ENCODE measurements at regions not wholly inside any gene's neighbourhood (a gene's known extent, or its start where the extent isn't known, plus 50 kb on each side); places are given as distances from the start of the nearest gene placed in this dataset.
"Not testable (repeated sequence)": the region's sequence is repeated elsewhere in the genome, so short reads cannot be mapped to it uniquely, and the experiment has no call there.

DNA sequence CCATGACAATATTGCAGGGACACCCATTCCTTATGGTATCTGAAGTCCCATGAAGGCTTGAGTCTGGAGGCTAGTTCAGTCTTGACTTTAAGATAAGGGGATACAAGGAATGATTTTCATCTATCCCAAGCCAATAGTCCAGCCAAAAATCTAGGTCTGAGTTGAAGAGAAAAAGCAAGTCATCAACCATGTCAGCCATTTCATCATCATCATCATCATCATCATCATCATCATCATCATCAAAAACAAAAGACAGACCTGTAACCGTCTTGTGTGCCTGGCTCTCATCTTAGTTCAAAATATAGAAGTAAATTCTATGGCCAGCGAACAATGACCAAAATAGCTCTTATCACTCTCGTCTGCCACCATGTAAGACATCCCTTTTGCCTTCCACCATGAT, 59.5 kb upstream of the FAM90A26 start:
- not testable (repeated sequence) for DNase-seq (ENCODE audit: low spot score)

DNA sequence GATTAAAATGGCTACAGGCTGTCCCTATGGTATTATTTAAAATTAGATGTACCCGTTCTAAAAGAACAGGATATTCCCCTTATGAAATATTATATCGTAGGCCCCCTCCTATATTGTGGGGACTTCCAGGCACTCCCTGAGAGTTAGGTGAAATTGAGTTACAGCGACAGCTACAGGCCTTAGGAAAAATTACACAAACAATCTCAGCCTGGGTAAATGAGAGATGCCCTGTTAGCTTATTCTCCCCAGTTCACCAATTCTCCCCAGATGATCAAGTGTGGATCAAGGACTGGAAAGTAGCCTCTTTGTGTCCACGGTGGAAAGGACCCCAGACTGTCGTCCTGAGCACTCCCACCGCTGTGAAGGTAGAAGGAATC, 67.1 kb upstream of the FAM90A26 start:
- not testable (repeated sequence) for DNase-seq (ENCODE audit: low spot score)

DNA sequence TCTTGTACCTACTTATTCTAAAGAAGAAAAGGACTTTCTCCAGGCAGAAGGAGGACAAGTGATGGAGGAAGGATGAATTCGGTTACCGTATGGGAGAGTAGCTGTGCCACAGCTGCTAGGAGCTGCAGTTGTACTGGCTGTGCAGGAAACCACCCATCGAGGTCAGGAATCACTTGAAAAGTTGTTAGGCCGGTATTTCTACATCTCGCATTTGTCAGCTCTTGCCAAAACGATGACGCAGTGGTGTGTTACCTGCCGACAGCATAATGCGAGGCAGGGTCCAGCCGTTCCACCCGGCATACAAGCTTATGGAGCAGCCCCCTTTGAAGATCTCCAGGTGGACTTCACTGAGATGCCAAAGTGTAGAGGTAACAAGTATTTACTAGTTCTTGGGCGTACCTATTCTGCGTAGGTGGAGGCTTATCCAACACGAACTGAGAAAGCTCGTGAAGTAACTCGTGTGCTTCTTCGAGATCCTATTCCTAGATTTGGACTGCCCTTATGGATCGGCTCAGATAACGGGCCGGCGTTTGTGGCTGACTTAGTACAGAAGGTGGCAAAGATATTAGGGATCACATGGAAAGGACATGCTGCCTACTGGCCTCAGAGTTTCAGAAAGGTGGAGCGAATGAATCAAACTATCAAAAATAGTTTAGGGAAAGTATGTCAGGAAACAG, 67.6 kb upstream of the FAM90A26 start:
- not testable (repeated sequence) for DNase-seq (ENCODE audit: low spot score)

- DNase-seq (ENCODE audit: low spot score) = not testable (repeated sequence)
Observed at GRCh38 chr4:9096330-9096729, 73.9 kb upstream of the FAM90A26 start.

GRCh38 chr4:9078796-9079195, 91.4 kb upstream of the FAM90A26 start:
- not testable (repeated sequence) for DNase-seq (ENCODE audit: low spot score)

DNA sequence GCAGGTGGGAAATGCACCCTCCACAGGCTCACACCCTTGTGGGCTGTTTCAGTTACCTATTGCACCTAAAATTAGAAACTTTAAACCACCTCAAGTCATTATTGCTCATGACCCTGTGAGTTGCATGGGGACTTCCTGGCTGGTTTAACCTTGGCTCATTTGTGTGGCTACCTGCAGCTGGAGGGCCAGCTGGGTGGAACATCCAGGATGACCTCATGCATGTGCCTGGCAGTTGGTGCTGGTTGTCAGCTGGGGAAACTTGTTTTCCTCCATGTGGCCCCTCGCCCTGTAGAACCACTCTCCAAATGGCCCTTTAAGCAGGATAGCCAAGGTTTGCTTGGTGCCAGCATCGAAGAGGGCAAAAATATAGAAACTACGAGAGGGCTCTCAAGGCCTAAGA, 93.2 kb upstream of the FAM90A26 start:
- DNase-seq (ENCODE audit: low spot score) = not testable (repeated sequence)

- DNase-seq (ENCODE audit: low spot score) = not testable (repeated sequence)
Observed at GRCh38 chr4:9076486-9076885, 93.7 kb upstream of the FAM90A26 start.

GRCh38 chr4:9073371-9073770, 96.8 kb upstream of the FAM90A26 start:
- DNase-seq (ENCODE audit: low spot score) = not testable (repeated sequence)

DNA sequence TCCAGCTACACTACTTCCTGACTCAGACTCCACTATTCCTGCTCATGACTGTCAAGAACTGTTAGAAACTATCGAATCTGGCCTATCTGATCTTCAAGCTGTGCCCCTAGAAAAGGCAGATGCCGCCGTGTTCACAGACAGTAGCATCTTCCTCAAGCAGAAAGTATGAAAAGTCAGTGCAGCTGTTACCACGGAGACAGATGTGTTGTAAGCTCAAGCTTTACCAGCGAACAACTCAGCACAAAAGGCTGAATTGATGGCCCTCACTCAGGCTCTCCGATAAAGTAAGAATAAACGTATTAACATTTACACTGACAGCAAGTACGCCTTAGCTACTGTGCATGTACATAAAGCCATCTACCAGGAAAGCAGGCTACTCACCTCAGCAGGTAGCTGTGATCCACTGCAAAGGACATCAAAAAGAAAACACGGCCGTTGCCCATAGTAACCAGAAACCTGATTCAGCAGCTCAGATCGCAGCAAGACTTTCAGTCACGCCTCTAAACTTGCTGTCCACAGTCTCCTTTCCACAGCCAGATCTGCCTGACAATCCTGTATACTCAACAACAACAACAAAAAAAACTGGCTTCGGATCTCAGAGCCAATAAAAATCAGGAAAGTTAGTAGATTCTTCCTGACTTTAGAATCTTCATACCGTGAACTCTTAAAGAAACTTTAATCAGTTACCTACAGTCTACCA, 97.5 kb upstream of the FAM90A26 start:
- DNase-seq (ENCODE audit: low spot score) = not testable (repeated sequence)

DNA sequence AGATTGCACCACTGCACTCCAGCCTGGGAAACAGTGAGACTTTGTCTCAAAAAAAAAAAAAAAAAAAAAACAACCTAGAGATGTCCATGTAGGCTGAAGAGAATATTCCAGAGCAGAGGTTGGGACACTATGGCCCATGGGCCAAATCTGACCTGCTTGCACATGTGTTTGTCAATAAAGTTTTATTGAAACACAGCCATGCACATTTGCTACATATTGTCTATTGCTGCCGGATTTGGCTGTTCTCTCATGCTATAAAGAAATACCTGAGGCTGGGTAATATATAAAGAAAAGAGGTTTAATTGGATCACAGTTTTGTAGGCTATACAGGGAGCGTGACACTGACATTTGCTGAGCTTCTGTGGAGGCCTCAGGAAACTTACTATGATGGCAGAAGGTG, 102.3 kb upstream of the FAM90A26 start:
- DNase-seq (ENCODE audit: low spot score) = not testable (repeated sequence)

GRCh38 chr4:9063612-9064011, 106.6 kb upstream of the FAM90A26 start:
- not testable (repeated sequence) for DNase-seq (ENCODE audit: low spot score)

DNA sequence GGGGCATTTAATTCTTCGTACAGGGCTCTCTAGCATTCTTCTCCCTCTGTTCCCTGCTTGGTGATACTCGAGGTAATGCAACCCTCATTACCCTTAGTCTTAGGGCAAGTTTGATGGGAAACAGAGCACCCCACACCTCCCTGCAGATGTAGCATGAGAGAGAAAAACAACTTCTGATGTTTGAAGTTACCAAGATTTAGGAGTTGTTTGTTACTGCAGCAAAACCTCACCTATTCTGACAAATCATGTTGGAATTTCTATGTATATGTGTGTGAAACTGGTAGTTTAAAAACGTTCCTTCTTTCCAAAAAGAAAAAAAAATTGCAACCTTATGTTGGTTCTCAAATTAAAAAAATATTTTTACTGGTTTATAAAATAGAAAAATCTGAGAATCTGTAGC, 145.3 kb upstream of the FAM90A26 start:
- not testable (repeated sequence) for DNase-seq (ENCODE audit: low spot score)

GRCh38 chr4:9009792-9010191, 138.2 kb upstream of the HMX1 start:
- not testable (repeated sequence) for DNase-seq (ENCODE audit: low spot score)

DNA sequence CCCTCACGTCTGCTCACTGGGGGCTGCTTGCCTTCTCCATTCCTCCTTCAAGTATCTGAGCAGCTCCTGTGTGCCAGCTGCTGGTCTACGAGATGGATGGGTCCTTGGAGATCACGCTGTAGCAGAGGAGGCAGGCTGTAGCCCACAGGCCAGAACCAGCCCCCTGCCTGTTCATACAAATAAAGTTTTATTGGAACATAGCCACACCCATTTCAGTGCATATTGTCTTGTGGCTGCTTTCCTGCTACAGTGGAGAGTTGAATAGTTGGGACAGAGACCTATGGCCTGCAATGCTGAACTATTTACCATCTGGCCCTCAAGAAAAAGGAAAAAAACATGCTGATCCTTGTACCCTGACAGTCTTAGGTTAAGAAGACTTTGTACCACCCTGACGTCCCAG, 136.8 kb upstream of the HMX1 start:
- DNase-seq (ENCODE audit: low spot score) = not testable (repeated sequence)

DNA sequence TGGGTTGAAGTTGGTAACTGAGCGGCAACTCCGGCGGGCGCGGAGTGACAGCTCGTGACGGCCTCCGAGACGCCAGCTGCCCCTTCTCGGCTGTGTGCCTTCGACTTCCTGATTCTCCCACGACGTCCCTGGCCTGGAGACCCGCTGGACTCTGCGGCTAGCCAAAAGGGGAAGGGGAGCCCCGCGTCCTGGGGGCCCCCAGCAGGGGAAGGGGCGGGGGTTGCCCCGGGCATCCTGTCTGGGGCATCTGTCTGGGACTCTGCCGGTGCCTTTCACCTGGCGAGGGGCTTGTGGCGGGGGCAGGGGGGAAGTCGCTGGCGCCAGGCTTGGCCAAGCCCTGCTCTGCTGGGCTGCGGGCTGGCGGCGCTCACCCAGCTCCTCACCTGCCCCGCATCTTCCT, 129.5 kb upstream of the HMX1 start:
- DNase-seq (ENCODE audit: low spot score) = not testable (repeated sequence)

DNA sequence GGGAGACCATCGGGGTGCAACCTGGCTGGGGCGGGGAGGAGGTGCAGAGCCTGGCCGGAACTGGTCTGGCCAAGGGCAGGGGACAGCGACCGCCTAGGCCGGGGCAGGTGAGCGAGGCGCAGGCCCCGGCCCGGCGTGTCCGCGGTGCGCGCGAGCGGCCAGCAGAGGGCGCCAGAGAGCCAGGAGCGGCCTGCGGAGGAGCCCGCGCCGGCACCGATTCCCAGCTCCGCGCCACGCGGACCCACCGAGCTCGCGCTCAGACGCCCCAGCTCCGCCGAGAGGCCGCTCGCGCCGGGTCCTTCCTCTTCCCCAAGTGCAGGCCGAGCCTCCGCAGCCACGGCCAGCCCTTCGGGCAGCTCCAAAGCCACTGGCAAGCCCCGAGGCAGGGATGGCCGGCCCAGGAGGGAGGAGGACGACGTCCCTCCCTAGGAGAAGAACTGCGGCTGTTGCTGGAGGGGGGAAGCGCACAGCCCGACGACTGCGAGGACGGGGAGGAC, 128.9 kb upstream of the HMX1 start:
- DNase-seq (ENCODE audit: low spot score) = not testable (repeated sequence)

DNA sequence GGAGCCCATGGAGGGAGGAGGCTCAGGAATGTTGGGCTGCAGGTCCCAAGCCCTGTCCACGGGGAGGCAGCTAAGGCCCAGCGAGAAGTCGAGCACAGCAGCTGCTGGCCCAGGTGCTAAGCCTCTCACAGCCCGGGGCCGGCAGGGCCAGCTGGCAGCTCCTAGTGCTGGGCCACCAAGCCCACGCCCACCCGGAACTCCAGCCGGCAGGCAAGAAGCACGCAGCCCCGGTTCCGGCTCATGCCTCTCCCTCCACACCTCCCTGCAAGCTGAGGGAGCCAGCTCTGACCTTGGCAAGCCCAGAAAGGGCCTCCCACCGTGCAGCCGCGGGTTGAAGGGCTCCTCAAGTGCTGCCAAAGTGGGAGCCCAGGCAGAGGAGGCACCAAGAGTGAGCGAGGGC, 121.3 kb upstream of the HMX1 start:
- DNase-seq (ENCODE audit: low spot score) = not testable (repeated sequence)

GRCh38 chr4:8991449-8991848, 119.8 kb upstream of the HMX1 start:
- not testable (repeated sequence) for DNase-seq (ENCODE audit: low spot score)

GRCh38 chr4:8990341-8990740, 118.7 kb upstream of the HMX1 start:
- DNase-seq (ENCODE audit: low spot score) = not testable (repeated sequence)

GRCh38 chr4:8985786-8986185, 114.1 kb upstream of the HMX1 start:
- DNase-seq (ENCODE audit: low spot score) = not testable (repeated sequence)

DNA sequence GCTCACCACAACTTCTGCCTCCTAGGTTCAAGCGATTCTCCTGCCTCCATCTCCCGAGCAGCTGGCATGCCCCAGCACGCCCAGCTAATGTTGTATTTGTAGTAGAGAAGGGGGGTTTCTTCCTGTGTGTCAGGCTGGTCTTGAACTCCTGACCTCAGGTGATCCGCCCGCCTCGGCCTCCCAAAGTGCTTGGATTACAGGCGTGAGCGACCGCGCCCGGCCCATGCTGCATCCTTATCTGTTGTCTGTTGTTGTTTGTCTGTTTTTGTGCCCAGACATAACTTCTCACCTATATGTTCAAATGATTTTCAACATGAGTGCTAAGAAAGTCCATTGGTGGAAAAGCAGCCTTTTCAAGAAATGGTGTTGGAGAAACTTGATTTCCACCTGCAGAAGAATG, 113.0 kb upstream of the HMX1 start:
- not testable (repeated sequence) for DNase-seq (ENCODE audit: low spot score)

- not testable (repeated sequence) for DNase-seq (ENCODE audit: low spot score)
Observed at GRCh38 chr4:8983921-8984320, 112.3 kb upstream of the HMX1 start.

GRCh38 chr4:8976466-8977128, 105.0 kb upstream of the HMX1 start:
- not testable (repeated sequence) for DNase-seq (ENCODE audit: low spot score)

Data from H4 (cell line).